HK-2 (cell line): ENCODE measurements at regions not wholly inside any gene's neighbourhood (a gene's known extent, or its start where the extent isn't known, plus 50 kb on each side); places are given as distances from the start of the nearest gene placed in this dataset.

Experiments used
- DNase-seq: peaks from one replicate; pipeline ENCODE4 v3.0.0-alpha.2; 2018; ENCODE audit not compliant: unreplicated experiment

GRCh38 chr2:59077981-59078531, 836.9 kb upstream of the FANCL start:
- no peak for DNase-seq

GRCh38 chr2:59077026-59077725, 836.1 kb upstream of the FANCL start:
- no peak for DNase-seq

GRCh38 chr2:59076079-59076619, 835.0 kb upstream of the FANCL start:
- no peak for DNase-seq

- no peak for DNase-seq
Measured at GRCh38 chr2:59074071-59074470, 832.9 kb upstream of the FANCL start.

GRCh38 chr2:59073286-59073685, 832.2 kb upstream of the FANCL start:
- DNase-seq = no peak

DNA sequence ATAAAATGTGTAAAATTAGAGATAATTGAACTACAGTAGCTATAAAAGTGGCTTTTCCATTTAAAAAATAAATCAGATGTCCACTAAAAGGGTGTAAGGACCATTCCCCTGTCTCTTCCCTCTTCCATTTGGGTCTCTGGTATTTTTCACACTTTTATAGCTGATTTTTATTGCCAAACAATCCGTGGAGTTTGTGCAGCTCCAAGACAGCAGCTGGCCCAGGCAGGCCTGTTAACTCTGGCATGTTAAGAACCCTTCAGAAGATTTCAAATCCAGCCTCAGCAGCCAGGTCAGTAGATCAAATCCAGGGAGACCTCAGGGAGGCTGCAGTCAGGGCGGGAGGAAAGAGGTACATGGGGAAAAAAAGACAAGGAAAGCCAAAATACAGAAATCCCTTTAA, 827.1 kb upstream of the FANCL start:
- no peak for DNase-seq

GRCh38 chr2:59066787-59067399, 825.8 kb upstream of the FANCL start:
- DNase-seq = no peak

- no peak for DNase-seq
Measured at GRCh38 chr2:59047373-59047995, 806.4 kb upstream of the FANCL start.

DNA sequence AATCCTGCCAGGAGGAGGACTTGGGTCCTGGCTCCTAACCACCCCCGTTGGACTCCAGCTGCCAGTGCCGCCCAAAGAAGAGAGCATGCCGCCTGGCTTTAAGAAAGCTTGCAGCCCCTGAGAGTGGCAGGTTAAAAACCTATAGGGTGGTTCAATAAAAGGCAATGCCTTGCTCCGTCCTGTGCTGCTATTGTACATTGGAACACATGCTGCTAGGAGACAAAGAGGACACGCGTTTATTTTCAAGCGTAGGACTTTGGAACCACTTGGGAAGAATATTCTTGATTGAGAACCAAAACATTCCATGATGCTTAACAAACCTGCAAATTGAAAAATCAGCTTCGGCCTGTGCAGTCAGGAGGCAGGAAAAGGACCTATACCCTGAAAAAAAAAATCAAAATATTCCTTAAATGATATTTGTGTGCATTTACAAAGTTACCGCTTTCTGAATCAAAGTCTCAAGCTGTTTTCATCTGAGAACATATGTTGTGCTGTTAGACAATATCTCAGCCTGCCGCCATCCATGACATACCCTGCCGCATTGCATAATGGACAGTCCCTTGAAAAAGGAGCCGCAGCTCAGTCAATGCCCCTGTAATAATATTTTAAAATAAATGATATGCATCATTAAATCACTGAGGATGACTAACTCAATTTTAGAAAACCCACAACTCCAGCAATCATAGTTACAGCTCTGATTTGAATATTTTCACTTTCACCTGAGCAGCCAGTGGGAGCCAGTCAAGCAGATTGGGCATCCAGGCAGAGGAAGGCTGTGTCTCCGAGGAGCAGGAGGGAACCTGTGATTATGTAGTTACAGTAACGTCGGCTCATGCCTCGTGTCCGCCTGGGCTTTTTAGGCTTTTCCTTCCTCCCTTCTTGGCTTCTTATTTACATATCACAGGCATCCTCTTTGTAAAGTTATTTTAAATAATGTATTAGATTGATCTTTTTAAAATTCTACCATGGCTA, 805.6 kb upstream of the FANCL start:
- DNase-seq = no peak

DNA sequence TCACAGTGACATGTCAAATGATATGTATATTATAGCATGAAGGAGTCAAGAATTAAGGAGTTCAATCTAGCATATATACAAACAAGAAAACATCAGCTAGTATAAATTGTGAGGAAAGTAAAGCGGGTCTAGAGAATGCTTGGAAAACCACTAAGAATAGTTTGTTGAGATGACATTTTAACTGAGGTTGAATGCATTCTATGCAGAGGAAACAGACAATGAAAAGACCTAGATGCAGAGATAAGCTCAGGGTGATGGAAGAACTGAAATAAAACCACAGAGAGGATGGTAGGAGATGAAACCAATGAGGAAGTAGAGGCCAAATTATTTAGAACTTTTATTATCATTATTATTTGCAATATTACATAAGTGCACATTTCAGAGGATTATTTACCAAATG, 803.6 kb upstream of the FANCL start:
- no peak for DNase-seq

DNA sequence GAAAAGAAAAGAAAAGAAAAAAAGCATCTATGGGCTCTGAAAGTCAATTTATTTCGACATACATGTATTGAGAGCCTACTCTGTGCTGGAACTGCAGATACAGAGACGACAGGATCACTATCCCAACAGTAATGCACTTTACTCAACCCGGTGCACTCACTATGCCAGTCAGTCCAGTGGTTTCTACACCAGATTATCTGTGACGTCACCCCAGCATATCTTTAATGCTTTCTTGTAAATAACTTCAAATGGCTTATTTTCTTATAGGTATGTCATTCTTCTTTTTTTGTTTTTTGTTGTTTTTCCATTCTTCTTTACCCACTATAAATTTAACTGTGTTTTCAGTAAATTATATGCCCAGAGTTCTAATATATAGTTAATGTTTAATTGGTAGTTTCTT, 800.0 kb upstream of the FANCL start:
- no peak for DNase-seq

GRCh38 chr2:59034837-59035236, 793.7 kb upstream of the FANCL start:
- no peak for DNase-seq

DNA sequence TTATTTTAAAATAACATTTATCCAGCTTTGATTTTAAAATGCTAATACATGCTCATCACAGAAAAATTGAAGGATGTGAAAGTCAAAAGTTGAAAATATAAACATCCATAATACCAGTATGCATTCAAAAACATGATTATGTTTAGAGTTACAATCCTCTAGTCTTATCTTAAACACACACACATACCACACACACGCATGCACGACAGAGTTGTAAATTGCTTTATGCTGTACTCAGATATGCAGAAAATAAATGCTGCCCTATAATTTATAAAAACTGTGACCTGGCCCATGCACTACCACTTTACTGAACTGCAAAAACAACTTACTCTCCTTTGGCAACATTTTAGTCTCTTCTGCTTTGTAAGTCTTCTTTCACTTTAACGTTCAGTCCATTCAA, 793.0 kb upstream of the FANCL start:
- DNase-seq = no peak

GRCh38 chr2:59033661-59034060, 792.5 kb upstream of the FANCL start:
- DNase-seq = no peak

DNA sequence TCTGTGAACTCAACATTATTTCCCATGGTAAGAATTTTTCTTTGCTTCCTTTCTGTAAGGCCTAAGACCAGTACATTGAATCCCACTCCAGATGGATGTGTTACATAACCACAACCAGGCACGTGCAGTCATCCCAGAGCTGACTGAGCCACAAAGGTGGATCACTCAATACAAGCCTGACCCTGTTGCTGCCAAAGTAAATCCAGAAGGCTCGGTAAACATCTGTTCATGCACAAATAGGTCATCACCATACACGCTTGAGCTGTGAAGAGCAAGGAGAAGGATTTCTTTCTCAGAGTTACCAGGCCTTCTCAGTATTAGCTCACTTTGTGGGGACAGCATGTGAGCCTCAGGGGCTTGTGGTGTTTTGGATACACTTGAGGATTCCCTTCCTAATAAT, 791.4 kb upstream of the FANCL start:
- no peak for DNase-seq

- no peak for DNase-seq
Measured at GRCh38 chr2:59029058-59029457, 787.9 kb upstream of the FANCL start.

DNA sequence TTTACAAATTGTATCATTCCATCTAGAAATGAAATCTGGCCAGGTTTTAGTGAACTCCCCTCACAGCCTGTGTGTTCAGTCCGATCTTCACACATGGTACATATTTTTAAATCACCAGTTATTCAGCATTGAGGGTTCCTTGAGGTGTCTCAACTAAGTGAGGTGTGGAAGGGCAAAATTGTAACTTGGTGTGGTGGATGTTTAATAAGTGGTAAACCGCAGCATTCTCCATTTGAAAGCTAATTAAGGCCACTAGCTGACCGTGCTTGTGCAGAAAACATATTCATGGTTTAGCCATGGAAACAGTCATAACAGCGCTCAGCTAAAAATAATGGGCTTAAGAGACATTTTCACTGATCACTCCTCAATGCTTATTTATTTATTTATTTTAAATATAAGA, 786.2 kb upstream of the FANCL start:
- no peak for DNase-seq

DNA sequence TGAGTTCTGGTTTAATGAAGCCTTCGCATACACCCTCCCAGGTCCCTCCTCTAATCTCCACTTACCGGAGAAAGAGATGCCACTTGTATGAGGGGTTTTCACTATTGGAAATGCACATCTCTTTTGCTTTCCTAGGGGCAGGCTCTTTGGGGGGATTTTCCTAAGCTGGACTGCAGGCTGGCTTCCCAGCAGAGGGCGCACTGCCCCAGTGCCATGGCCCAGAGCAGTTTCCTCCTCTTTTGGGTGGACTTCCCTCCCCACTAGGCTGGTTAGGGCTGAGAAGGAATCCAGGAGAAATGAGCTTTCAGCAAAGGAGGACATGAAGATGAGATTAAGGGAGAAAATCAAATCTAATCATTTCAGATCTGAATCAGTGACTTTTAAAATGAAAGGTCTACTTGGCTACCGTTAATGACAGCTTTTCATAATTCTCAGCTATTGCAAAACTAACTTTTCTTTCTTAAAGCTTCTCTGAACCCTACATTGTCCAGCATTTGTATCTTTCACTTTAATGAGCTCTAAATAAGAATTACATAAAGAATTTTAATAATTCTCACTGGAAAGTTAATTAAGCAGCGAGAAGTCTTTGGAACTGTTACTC, 784.1 kb upstream of the FANCL start:
- DNase-seq = peak; percentile 17

- DNase-seq = no peak
Measured at GRCh38 chr2:59021786-59022185, 780.7 kb upstream of the FANCL start.

GRCh38 chr2:59019566-59020159, 778.5 kb upstream of the FANCL start:
- no peak for DNase-seq

DNA sequence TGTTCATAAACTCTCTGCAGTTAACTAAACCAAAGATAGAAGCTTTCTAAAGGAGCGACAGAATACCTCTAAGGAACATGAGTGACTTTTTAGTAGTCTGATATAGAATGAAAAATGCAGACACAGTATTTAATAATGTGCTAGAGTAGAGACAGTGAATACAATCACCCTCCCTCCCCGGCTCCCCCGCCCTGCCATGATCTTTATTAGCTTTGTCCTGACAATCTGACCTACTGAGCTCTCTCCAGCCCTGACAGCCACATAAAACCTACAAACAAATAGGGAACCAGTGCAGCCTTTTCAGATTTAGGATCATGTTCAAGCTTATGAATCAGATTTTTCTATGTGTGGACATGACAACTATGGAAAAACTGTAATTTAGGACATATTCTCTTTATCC, 777.6 kb upstream of the FANCL start:
- DNase-seq = no peak
